ENCODE measurements at regions not wholly inside any gene's neighbourhood (a gene's known extent, or its start where the extent isn't known, plus 50 kb on each side); places are given as distances from the start of the nearest gene placed in this dataset.

DNA sequence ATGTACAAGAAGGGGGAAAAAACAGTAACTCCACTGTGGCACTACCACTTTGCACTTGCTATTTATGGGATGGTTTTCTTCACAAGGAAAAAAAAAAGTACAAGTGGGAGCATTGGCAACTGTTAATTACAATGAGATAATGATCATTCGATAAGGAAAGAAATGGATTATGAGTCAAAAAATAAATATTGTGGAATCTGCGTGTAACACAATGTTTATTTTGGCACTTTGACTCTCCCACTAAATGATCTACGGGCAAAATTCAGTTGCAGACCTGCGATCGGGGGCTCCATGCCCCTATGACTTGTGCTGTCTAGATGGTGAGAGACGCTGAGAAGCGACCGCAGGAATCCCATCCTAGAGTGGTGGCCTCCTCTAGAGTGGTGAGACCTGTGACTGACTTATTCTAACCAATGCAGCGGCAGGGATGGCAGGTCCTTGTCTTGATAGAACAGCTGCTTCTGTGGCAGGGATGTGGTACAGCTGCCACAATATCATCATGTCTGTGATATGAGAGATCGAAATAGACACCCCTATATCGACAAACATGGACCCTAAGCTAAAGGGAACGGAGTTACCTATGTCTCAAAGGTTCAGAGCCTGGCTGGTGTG, 345.0 kb upstream of the KLF6 start:
- no peak for DNase-seq

GRCh38 chr10:4127518-4128315, 342.7 kb upstream of the KLF6 start:
- DNase-seq, result no peak

DNA sequence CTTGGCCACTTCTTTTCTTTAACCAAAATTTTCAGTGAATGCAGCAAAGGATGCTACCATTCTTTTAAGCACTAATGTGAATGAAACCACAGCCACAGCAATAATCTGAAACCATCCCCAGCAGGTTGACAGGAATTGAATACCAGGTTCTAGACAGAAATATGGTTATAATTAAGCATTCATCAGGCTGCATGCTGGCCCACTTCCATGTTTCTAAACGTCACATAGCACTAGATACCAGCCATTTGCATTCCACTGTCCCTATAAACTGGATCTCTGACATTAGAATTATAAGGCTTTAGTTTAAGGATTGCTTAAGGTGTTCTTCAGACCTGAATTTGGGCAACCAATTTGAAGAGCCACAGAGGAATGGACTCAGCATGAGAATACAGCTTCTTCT, 340.8 kb upstream of the KLF6 start:
- DNase-seq, result no peak

DNA sequence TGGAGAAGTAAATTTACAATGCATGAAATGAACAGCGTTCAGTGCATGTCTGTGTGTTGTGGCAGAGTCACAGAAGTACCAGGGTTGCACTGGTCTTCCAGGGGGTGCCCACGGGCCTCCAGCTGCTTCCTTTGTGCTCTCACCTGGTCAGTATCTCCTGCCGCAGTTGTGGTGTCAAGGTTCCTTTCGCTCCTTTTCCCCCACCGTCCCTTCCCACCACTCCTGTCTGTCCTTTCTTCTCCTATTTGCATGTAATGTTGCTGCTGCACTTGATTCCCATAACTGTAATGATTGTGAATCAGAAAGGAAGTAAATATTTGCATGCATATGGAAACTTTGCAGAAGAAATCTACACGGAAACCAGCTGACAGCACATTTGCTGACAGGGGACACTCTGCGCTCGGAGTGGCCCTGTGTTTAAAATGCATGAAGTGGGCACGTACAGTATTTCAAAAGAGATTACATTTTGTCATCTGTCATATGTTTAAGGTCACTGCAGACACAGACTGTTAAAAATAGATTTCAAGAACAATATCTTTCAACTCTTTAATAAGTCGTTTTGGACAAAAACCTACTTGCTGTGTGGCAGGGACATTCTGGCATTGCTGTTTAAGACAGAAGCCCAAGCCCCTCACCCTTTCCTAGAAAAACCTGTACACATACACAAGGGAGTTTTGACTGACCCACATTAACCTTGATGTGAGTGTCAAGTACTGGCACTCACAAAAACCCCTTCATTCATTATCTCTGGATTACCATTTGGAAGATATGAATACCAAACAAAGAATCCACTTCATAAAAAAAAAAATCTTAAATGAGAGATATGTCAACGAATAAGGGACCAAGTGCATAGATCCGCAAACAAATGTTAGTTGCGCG, 336.7 kb upstream of the KLF6 start:
- no peak for DNase-seq

- DNase-seq, result no peak
These were observed 335.3 kb upstream of the KLF6 start for GRCh38 chr10:4120096-4120853.

DNA sequence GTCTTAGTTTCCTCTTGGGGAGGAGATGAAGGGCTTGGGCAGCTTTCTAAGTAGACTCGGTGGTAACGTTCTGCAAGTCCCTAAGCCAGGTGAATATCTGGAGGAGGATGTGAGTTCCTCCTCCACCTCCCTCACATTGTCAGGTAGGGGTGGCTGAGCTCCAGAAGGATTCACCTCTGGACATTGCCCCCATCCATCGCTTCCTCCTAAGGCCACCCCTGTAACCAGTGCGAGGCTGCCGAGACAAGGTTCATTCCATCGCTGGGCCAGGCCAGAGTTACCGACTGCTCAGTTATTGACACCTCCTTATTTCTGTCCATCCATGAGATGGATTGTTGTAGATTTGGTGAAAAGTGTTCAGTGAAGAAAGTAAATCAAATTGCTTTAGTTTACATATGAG, 334.1 kb upstream of the KLF6 start:
- DNase-seq, result no peak

DNA sequence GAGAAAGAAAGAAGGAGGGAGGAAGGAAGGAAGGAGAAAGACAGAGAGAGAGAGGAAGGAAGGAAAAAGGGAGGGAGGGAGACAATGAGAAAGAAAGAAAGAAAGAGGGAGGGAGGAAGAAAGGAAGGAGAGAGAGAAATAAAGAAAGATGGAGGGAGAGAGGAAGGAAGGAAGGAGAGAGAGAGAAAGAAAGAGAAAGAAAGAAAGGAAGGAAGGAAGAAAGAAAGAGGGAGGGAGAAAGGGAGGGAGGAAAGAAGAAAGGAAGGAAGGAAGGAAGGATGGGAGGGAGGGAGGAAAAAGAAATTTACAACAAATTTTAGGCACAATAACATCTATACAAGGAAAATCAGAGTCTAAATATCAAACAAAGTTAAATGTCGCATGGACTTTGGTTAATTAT, 332.6 kb upstream of the KLF6 start:
- DNase-seq, result no peak

DNA sequence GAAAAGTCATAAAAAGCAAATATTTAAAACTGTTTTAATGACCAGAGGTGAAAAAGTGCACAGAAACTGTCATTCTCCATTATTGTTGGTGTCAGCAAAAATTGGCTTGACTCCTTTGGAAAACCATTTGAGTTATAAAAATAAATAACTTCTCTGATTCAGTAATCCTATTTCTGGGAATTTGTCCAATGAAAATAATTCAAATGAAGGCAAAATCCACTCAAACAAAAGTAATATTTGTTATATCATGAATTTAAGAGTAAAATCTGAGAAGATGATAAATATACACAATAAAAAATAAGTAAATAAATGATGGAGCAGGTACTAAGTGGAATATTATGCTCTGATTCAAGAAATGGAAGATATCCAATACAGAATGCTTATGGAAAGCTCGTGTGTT, 326.6 kb upstream of the KLF6 start:
- DNase-seq, result no peak

DNA sequence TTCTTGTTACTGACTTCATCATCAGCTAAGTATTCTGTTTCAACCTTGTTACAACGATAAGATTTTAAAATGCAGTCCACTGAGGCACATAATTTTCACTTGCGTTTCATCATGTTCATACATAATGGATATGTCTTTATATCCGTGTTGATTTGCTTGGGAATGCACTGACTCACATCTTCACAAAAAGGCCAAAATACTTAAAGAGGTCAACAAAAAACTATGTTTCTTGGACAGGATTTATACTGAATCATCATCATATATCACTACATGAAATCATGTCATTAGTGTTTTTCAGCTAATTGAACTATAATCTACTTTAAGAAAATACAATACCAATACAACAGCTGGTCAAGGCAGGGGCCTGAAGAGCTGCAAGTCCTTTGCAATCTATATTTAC, 324.5 kb upstream of the KLF6 start:
- no peak for DNase-seq

- DNase-seq, result no peak
These were observed 323.7 kb upstream of the KLF6 start for GRCh38 chr10:4108693-4109092.

DNA sequence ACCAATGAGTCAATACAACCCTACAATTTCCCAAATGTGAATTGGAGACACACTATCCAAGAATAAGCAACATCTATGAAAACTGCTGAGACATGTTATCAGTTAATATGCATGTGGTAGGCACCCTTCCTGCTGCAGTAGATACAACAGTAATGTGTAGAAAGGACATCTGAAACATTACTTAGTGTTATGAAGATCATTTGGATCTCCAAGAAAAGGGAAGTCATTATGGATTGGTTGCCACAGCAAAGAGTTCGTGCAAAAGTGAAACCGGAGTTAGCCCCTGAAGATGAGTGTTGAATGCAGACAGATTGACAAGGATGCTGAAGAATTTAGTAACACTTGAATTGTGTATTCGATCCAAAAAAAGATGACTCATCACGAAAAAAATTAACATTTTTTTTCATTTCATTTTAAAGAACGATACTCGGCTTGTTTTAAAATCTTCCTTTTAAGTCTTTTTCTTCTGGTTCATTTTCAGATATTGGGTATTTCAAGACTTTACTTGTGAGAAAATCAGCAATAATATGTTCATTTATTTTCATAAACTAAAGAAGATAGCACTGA, 322.4 kb upstream of the KLF6 start:
- DNase-seq, result no peak

GRCh38 chr10:4103603-4104002, 318.6 kb upstream of the KLF6 start:
- no peak for DNase-seq

- DNase-seq, result no peak
These were observed 317.9 kb upstream of the KLF6 start for GRCh38 chr10:4102802-4103344.

DNA sequence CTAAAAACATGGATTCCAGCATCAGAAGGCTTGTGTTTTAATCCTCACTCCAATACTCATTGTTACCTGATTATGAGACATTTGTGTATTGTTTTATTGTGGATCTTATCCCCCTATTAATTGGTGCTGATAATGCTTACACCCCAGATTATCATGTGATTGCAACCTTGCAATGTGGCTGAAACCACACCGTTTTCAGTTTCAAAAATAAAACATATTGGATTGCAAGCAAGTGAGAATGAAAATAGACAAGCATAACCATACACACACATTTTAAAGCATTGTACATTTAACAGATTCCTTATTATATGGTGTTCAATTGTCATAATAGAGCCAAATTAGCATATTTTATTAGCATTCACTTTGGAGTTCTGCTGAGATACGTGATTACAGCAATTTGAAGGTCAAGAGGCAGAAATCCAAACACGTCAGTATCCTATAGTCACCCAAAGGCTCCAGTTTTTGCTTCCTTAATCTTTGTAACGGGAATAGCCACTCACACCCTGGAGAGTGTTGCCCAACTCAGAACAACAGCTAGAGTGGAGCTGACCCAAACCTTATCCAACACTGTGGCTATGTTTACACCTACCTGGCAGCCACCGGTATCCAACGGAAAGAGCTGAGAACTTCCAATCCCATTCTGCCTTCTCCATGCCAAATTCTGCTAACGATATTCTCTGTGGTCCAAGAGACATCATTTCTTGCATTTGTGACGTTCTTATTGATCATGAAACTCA, 317.1 kb upstream of the KLF6 start:
- DNase-seq, result no peak

DNA sequence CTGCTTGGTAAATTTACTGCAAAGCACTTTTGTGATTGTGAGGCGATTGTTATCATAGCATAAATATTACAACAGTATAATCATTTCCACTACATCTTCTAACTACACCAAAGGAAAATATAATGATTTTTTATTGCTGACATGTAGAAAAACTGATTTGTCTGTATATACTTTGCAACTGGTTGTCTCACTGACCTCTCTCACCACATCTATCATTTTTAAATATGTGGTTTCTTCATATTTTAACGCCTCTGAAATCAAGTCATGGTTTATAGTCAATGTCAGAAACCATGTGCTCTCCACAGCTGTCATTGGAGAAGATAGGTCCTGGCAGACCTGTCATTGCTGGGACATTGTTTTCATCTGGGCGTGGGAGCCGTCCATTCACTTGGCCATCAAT, 315.4 kb upstream of the KLF6 start:
- no peak for DNase-seq

GRCh38 chr10:4099202-4099601, 314.2 kb upstream of the KLF6 start:
- no peak for DNase-seq

DNA sequence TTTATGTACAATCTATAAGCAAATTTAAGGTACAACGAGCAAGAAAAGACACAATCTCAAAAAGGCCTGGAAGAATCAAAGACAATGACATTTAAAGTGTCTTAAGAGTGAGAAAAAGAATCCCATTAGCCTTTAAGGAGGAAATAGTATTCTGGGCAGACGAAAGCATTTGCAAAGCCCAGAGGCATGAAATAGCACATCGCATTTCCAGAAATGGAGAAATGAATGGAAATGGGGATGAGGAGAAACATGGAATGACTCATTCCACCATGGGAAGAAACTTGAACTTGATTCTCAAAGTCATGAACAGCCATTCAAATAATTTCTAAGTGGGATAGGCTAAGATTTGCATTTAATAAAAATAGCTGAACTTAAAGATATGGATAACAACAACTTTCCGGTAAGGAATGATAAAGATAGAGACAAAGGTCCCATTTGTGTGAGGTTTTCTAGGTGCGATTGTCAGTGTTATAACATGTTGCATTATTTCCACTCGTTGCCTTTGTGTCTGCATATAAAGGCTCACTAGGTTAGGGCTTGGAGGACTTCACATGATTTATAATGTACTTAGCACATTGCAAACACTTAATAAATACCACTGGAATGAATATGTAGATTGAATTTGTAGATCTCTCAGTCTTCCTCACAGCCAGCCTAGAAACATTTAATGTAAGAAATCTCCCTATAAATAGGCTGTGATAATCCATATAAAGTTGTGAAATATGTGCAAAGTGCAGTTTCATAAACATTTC, 310.3 kb upstream of the KLF6 start:
- DNase-seq, result no peak

GRCh38 chr10:4094751-4095150, 309.7 kb upstream of the KLF6 start:
- DNase-seq, result no peak

DNA sequence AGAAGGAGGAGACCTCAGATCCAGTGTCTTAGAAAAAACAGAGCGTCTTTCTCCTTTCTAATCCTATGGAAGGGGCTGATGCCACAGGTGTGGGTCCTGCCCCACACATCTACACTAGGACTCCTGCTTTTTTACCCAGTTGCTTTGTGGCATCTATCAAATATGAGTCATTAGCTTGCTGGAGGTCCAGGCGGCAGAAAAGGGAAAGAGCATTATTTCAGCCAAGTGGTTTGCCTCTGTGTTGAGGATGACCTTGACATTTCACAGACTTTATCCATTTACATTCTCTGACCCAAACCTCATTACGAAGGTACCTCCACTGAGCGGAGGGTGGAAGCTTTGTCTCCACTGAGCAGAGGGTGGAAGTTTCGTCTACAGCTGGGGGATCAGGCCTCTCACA, 308.4 kb upstream of the KLF6 start:
- DNase-seq, result no peak

DNA sequence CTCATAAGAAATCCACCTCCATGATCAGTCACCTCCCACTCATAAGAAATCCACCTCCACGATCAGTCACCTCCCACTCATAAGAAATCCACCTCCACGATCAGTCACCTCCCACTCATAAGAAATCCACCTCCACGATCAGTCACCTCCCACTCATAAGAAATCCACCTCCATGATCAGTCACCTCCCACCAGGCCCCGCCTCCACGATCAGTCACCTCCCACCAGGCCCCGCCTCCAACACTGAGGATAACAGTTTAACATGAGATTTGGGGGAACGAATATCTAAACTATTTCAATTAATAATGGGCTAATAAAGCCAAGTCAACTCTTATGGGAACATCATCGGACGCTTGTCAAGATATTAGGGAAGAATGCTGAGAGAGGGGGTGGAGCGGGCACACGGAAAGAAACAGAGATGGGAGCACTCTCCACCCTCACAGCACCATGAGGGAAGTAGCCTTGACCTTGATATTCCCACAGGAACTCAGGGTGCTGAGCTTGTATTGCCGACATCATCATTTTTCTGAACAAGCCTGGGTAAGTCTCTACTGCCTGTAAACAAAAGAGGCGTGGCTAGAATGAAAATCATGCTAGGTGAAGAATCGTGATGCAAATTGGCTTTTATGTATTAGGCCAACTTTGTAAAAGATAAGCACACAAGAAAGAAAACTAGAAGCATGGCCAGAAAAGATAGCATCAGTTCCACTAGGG, 303.5 kb upstream of the KLF6 start:
- DNase-seq, result no peak

All from DMS79 treated with DMSO at 0.1 percent for 48 hours (cell line).